VCaP (cell line): ENCODE measurements at regions not wholly inside any gene's neighbourhood (a gene's known extent, or its start where the extent isn't known, plus 50 kb on each side); places are given as distances from the start of the nearest gene placed in this dataset.

Experiments
- H3K27ac ChIP-seq: fragments of 450-650 bp; 2 replicates; pipeline ENCODE4 v1.5.1; 2017
- CTCF ChIP-seq: fragments of 450-650 bp; conservative IDR thresholded peaks from 2 replicates; pipeline ENCODE4 v1.5.1; 2017; ENCODE audit warnings: mild to moderate bottlenecking, moderate library complexity

- no peak overlapping the region for H3K27ac ChIP-seq
Observed at GRCh38 chr11:130760515-130761125, 155.7 kb downstream of the SNX19 start.

GRCh38 chr11:130761560-130762220 lies 154.6 kb downstream of the SNX19 start:
- no peak for TF ChIP-seq CTCF

More at GRCh38 chr11:130760515-130761125, 155.7 kb downstream of the SNX19 start:
- TF ChIP-seq CTCF, result no peak

GRCh38 chr11:130762638-130763037 lies 153.6 kb downstream of the SNX19 start:
- H3K27ac ChIP-seq, result no peak overlapping the region
- TF ChIP-seq CTCF, result no peak

More at GRCh38 chr11:130761560-130762220, 154.6 kb downstream of the SNX19 start:
- no peak overlapping the region for H3K27ac ChIP-seq

- TF ChIP-seq CTCF, result no peak
- no peak overlapping the region for H3K27ac ChIP-seq
Observed at GRCh38 chr11:130763087-130763980, 152.9 kb downstream of the SNX19 start.

GRCh38 chr11:130765406-130765805 lies 150.9 kb downstream of the SNX19 start:
- H3K27ac ChIP-seq, result no peak overlapping the region
- no peak for TF ChIP-seq CTCF

GRCh38 chr11:130765951-130766649 lies 150.2 kb downstream of the SNX19 start:
- no peak overlapping the region for H3K27ac ChIP-seq
- no peak for TF ChIP-seq CTCF
